Fibroblast of skin of abdomen (primary cell): ENCODE measurements at regions not wholly inside any gene's neighbourhood (a gene's known extent, or its start where the extent isn't known, plus 50 kb on each side); places are given as distances from the start of the nearest gene placed in this dataset.

Experiments used
- DNase-seq: peaks from one replicate; pipeline ENCODE4 v3.0.0-alpha.2; 2013

DNA sequence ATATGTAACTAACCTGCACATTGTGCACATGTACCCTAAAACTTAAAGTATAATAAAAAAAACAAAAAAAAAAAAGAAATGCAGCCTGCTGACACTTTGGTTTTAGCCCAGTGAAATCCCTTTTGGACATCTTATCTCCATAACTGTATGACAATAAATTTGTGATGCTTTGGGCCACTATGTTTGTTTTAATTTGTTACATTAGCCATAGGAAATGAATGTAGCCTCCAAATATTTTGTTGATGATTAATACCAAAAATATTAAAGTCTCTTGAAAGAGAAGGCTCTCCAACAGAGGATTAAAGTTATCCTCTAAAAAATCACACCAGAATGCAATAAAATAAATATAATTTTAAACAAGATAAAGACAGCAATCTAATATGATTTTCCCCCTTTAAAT lies 852.7 kb upstream of the SLIT2 start:
- peak; percentile 56 for DNase-seq

DNA sequence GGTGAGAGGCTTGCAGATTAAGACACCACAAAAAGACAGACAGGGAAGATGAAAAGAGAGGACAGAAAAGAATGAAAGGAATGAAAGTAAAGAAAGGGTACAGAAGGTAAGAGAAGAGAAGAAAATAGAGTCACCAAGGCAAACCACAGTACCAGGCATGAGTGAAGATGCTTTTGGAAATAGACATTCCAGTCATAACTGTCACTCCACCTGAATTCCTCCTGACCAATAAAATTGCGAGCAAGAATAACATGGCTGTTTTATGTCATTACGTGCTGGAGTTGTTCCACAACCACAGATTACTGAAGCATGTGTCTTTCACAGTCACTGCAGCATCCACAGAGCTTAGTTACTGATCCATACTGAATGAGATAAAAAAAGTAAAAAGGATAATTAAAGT lies 864.9 kb upstream of the SLIT2 start:
- DNase-seq: peak; percentile 69

DNA sequence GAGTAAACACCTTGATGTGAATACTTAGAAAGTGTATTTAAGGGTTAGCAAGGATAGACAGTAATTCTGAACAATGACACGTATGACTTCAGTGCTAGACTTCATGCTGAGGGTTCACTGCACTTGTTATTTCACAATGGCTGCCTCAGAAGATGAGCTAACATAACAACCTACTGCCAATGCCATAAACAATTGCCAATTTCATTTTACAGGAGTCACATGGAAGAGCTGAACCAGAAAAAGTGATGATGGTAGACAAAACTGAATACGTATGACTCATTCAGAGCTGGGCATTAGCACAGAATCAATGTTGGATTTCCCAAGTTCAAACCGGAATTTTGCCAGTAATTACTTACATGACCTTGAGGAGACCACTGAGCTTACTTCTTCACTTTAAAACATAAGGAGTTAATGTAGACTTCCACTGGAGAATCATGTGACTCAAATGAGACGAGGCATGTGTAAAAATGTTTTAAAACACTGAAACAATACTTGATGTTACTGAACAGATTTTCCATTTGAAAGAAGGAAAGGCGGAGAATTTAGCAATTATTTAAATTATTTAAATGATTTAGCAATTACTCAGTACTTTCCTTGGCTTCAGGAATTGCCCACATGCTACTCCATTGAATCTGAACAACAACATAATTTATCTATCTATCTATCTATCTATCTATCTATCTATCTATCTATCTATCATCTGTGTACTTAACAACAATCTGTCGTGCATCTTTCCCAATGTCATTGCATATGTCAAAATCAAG lies 868.5 kb upstream of the SLIT2 start:
- DNase-seq: peak; percentile 21

DNA sequence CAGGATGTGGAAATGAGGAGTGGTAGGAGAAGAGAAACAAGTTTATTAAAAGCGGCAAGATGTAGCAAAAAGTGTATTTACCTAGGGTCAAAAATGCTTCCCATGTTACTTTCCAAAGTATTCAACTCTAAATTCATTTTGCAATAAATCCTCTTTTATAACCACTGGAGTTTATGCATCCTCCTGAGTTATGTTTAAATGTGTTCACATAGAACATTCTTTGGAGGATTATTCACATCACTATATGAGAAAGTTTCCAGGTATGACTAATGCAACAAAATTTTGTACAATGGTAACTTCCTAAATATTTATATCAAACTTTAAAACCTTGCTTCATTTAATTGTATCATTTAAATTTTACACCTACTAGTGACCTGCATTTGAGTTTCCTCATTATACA lies 870.6 kb upstream of the SLIT2 start:
- peak; percentile 77 for DNase-seq

- DNase-seq: peak; percentile 32
Measured at GRCh38 chr4:19380600-19380999, 871.1 kb upstream of the SLIT2 start.

DNA sequence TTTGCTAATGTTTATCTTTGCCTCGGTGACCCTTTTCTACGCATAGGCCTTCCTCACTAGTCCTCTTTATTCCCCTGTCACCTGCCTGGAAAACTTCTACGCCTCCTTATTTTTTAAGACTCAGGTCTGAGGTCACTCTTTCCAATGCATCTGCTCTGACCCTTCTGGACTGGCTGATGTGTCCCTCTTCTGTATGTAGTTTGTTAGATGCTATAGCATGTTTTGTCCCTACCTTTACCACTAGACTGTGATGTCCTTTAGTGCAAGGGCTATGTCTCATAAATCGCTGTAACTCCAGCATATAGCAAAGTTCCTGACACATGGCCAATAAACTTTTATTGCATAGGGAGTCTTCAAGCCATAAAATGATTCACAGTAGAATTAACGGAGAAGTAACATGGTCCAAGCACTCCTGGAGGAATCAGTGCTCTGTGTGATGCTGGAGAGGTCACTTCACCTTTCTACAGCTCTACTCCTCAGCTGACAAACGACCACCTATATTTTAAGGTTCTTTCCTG lies 872.5 kb upstream of the SLIT2 start:
- no peak for DNase-seq

DNA sequence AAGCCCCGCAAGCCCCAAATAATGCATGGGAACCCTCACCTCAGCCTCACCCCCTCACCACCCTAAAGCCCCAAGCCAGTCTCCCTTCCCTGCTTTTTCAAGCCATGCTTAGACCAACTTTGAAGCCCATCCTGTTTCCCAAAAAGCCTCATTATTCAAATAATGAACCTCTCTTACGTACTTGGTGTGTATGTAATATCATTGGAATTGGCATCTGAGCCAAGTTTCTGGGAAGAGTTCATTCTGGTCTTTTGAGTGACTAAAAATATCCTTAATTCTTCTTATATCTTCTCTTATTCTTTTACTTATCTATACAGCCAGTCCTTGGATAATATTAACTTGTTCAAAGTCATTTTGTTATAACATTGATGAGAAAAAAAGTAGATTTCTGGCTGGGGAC lies 875.8 kb upstream of the SLIT2 start:
- peak; percentile 35 for DNase-seq

GRCh38 chr4:19375136-19375804 lies 876.4 kb upstream of the SLIT2 start:
- DNase-seq: peak; percentile 18

DNA sequence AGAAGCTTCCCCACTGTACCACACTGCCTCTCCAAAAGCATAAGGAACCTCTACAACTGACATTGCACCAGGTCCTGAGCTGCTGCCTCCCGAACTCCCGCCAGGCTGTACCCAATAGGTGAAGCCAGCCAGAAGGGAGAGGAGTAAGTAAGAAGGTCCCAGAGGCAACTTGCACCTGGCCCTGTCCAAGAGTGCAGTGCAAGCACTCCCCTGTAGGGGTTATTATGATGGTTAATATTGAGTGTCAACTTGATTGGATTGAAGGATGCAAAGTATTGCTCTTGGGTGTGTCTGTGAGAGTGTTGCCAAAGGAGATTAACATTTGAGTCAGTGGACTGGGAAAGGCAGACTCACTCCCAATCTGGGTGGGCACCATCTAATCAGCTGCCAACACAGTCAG lies 879.3 kb upstream of the SLIT2 start:
- no peak for DNase-seq

GRCh38 chr4:19368800-19369199 lies 882.9 kb upstream of the SLIT2 start:
- DNase-seq: peak; percentile 6

GRCh38 chr4:19366916-19367315 lies 884.8 kb upstream of the SLIT2 start:
- DNase-seq: no peak

DNA sequence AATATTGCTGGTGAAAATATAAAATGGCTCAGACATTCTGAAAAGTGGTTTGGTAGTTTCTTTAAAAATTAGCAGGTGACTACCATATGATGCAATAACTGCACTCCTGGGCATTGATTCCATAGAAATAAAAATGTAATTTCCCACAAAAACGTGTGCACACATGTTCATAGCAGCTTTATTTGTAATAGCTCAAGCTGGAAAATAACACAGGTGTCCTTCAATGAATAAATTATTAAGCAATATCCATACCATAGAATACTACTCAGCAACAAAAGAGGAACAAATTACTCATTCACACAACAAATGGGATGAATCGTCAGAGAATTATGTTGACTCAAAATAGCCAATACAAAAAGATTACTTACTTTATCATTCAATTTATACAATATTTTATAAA lies 893.7 kb upstream of the SLIT2 start:
- peak; percentile 32 for DNase-seq

GRCh38 chr4:19349416-19349815 lies 902.3 kb upstream of the SLIT2 start:
- no peak for DNase-seq

- no peak for DNase-seq
Measured at GRCh38 chr4:19348746-19349145, 903.0 kb upstream of the SLIT2 start.

DNA sequence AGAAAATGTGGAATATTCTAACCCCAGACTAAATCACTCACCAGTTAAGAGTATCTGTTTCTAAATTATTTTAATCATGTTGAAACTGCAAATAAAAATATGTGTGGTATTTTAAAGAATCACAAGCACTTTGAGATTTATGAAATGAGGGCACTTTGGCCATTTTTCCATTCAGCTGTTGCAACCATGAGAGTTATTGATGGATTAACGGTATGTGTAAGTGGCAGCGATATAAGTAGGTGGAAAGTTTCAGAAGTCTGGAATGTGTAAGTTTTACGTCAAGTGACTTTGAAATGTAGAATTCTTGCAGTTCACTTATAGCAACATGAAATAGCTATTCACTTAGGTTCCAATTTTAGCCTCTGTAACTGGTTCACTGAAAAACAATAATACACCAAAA lies 905.1 kb upstream of the SLIT2 start:
- DNase-seq: peak; percentile 76

DNA sequence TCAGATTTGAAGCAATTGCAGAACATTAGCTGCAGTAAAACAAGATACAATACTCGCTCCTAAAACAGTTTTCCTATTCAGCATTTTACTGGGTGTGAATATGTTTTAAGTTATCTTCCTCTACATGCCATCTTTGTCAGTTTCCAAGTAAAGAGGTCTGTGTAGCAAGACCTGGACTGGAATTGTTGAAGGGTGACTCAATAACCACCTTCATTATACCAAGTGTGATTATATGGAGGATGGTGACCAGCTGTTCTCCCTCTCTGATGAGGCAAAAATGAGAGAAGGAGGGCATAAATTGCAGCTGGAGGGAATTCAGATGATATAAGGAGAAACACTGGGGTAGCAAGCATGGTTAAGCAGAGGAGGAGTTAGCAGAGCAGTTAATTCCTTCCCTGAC lies 922.1 kb upstream of the SLIT2 start:
- DNase-seq: peak; percentile 72

DNA sequence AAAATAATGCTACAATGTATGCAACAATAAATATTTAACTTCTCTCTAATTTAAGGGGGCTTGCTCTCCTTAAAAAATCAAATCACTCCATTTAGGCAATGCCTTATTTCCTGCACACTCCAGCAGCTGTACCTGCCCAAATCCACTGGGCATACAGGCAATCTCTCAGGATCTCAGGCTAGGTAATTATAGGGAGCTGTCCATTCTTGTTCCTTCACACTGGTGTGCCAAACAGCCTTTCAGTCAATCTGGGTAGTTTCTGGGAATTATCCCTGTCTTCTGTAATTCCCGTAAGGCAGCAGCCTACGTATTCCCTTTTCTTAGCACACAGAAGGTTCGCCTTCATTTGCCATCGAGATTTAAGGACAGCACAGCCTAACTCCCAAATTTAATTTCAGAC lies 922.6 kb upstream of the SLIT2 start:
- DNase-seq: no peak

GRCh38 chr4:19327364-19327763 lies 924.3 kb upstream of the SLIT2 start:
- peak; percentile 30 for DNase-seq

DNA sequence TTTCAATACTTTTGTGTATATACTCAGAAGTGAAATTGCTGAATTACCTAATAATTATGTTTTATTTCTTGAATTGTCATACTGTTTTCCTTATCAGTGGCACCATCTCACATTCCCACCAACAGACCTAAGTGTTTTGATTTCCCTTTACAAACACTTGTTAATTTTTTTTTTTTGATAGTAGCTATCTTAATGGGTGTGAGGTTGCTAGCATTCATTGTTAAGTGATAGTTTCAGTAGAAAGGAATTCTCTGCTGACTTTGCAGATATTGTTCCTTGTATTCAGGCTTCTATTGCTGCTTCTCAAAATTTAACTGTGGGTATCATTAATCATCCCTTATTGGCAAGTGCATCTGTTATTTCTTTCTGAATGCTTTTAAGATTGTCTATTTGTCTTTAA lies 927.5 kb upstream of the SLIT2 start:
- no peak for DNase-seq

DNA sequence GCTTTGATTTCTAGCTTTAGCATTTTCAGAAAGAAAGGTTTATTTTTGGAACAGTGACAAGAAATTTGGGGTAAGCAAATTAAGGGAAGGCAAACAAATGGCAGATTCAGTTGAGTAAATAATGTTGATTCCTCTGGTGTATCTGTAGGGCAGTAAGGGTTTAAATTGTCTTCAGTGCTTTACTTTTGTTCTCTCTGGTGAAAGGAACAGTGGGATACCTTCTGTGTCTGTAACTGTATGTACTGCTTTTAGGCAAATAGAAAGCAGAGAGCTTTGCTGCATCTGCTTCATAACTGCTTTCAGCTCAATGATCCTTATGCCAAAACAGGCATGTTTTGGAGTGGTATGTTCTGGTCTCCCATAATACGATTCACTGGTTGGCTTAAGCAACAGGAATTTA lies 932.1 kb upstream of the SLIT2 start:
- no peak for DNase-seq

DNA sequence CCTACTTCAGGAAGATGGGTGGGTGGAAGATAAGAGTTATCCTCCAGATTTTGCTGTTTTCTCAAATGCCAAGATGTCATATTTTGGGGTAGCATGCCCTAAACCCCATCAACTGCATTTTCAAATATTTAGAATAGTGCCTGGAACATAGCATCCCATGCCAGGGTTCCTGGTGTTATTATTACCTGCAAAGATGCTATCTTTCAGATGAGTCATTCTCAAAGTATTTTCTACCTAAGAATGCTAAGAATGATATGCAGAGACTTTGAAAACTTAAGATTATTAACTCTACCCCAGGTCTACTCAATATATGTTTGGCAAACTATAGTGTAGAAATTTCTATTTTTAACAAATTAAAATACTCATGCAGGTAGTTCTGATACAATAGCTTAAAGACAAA lies 934.3 kb upstream of the SLIT2 start:
- DNase-seq: no peak

GRCh38 chr4:19314116-19314515 lies 937.6 kb upstream of the SLIT2 start:
- no peak for DNase-seq

- peak; percentile 72 for DNase-seq
Measured at GRCh38 chr4:19309378-19309777, 942.3 kb upstream of the SLIT2 start.

- no peak for DNase-seq
Measured at GRCh38 chr4:19304028-19304427, 947.7 kb upstream of the SLIT2 start.
